Heart right ventricle (tissue), 16 donors: ENCODE measurements at regions not wholly inside any gene's neighbourhood (a gene's known extent, or its start where the extent isn't known, plus 50 kb on each side); places are given as distances from the start of the nearest gene placed in this dataset.

Experiments
- ATAC-seq, 8 donors: fragments of 200-7000 bp; cut with Tn5 transposase; one replicate each; pipeline ENCODE4 v1.9.1; 2020; ENCODE audit warnings: mild to moderate bottlenecking in 8 of 8, moderate library complexity in 8 of 8, moderate number of reproducible peaks in 1 of 8
- DNase-seq, 2 donors: peaks; one replicate each; pipeline ENCODE4 v3.0.0-alpha.2; 2020
- H3K27ac ChIP-seq, 10 donors: fragments of 200-600 bp; sonication (generic) in 2 of 10; one replicate each; pipeline versions ENCODE4 v1.5.0 to v1.8.0; 2020 to 2022; ENCODE audit warnings: mild to moderate bottlenecking in 3 of 10
- H3K27me3 ChIP-seq, 7 donors: fragments of 200-600 bp; one replicate each; pipeline ENCODE4 v1.8.0; 2021 to 2022; ENCODE audit warnings: mild to moderate bottlenecking in 2 of 7
- H3K36me3 ChIP-seq, 9 donors: fragments of 200-600 bp; sonication (generic) in 1 of 9; one replicate each; pipeline versions ENCODE4 v1.5.0 to v1.8.0; 2020 to 2022; ENCODE audit warnings: mild to moderate bottlenecking in 2 of 9
- H3K4me1 ChIP-seq, 9 donors: fragments of 200-600 bp; sonication (generic) in 1 of 9; one replicate each; pipeline versions ENCODE4 v1.5.0 to v1.8.0; 2020 to 2022; ENCODE audit warnings: mild to moderate bottlenecking in 4 of 9
- H3K4me3 ChIP-seq, 10 donors: fragments of 200-600 bp; sonication (generic) in 2 of 10; one replicate each; pipeline versions ENCODE4 v1.5.0 to v1.8.0; 2020 to 2022; ENCODE audit warnings: mild to moderate bottlenecking in 7 of 10, moderate library complexity in 2 of 10
- H3K9me3 ChIP-seq, 11 donors: fragments of 200-600 bp in 10 of 11; sonication (generic) in 2 of 11; one replicate each; pipeline versions ENCODE4 v1.5.0 to v1.8.0; 2013 to 2022; ENCODE audit warnings: mild to moderate bottlenecking in 2 of 11, control low read depth in 1 of 11, moderate library complexity in 1 of 11
- WGBS, 2 donors: extraction: QIAGEN DNeasy Blood & Tissue Kit; methylation state at CpG; one replicate each; pipeline ENCODE4 v1.1.7; 2013; ENCODE audit warnings: inconsistent platforms in 1 of 2; 5-methylcytosine and 5-hydroxymethylcytosine counted together
- intact Hi-C, 10 donors: fragments of 100-400 bp; cut with DNase I; formaldehyde crosslinking; loops; one replicate each; pipeline versions ENCODE4 v1.11.1 to v1.14.2; 2022
- TF ChIP-seq, protein P1 (sequence below), 9 donors: fragments of 200-600 bp; sonication (generic) in 2 of 9; IDR thresholded peaks; one replicate each; pipeline versions ENCODE4 v1.5.0 to v1.8.0; 2021 to 2022; ENCODE audit warnings: antibody characterized with exemption in 9 of 9, mild to moderate bottlenecking in 5 of 9, moderate library complexity in 1 of 9
- donor health status: Arrhythmogenic right ventricular cardiomyopathy.
- donor health status: ischemic (EF 13 %, LVEDD 7.1; RV severe dilation, severe dysfunction).
- donor health status: healthy with polysubstance abuse.
- donor health status: DM: no; HTN: yes; CAD: no.
- donor health status: DM: no; HTN: no; CAD: no.
- donor health status: ischemic (EF 25% LVEDD 6.9; RV normal size, moderate dysfunction).
- donor health status: ischemic (EF 25% LVEDD 5.7; RV mildly dilated, moderate dysfunction).
- donor health status: healthy.
- donor health status: DM: yes; HTN: yes; CAD: no.
- donor health status: Ischemic cardiomyopathy.
- donor health status: ischemic (EF 35%, LVEDD 5.7; RV mildly dilated, moderate dysfunction).
- donor health status: nonischemic (EF 11% LVEDD 7.7; RV severe dilation, severe dysfunction).
- donor health status: DM: yes; HTN: yes; CAD: no.
- donor health status: PGD.
- donor health status: ischemic (EF 29% LVEDD 5.4; RV normal size, mild dysfunction).
- donor health status: nonischemic (EF 23%, LVEDD 6.1; RV moderate dilation, normal function).

DNA sequence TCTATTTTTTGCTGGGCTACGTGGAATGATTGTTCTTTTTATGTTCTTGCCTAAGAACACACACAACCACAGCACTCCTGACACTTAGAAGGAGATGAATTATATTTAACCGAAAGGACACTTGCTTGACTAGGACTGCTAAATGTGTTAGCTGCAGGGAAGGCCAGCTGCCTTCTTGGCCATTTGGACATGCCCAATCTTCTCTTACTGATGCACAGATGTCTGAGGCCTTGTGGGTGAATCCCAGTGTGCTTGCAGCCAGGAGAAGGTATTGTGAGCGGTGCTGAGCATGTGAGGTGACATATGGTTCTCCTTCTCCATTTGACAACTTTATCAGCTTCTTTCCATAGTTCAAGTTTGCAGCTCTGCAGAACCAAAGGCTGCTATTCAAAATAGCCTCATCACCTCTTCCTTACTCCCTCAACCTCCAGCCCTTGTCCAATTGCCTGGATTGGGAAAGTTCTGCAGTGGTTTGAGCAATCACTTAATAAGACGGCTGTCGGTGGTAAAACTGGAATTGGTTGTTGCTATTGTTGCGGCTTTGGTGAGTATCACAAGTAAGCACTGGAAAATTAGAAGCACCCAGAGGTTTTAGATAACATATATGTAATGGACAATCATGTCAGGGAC lies 1113.3 kb downstream of the TSN start:
- no peaks in the 10 kb centered on the region for H3K36me3 ChIP-seq
- intact Hi-C loops = no loop called here
- H3K27me3 ChIP-seq = no peaks in the 10 kb centered on the region
- DNase-seq (no peak), ATAC-seq (no peak)
- no peaks in the 10 kb centered on the region for H3K4me1 ChIP-seq
- 72 to 74% methylated on average over 6 of the region's 6 CpGs for whole genome bisulfite sequencing, 2 donors
- H3K9me3 ChIP-seq = peaks cover 0 to 5% (median 0%) of the 10 kb centered on the region in 11 donors
- TF ChIP-seq, protein P1, sequence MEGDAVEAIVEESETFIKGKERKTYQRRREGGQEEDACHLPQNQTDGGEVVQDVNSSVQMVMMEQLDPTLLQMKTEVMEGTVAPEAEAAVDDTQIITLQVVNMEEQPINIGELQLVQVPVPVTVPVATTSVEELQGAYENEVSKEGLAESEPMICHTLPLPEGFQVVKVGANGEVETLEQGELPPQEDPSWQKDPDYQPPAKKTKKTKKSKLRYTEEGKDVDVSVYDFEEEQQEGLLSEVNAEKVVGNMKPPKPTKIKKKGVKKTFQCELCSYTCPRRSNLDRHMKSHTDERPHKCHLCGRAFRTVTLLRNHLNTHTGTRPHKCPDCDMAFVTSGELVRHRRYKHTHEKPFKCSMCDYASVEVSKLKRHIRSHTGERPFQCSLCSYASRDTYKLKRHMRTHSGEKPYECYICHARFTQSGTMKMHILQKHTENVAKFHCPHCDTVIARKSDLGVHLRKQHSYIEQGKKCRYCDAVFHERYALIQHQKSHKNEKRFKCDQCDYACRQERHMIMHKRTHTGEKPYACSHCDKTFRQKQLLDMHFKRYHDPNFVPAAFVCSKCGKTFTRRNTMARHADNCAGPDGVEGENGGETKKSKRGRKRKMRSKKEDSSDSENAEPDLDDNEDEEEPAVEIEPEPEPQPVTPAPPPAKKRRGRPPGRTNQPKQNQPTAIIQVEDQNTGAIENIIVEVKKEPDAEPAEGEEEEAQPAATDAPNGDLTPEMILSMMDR (IDR thresholded peaks at IDR 0.05) = no peak
- H3K27ac ChIP-seq = no peak overlapping the region
- H3K4me3 ChIP-seq = no peak overlapping the region

DNA sequence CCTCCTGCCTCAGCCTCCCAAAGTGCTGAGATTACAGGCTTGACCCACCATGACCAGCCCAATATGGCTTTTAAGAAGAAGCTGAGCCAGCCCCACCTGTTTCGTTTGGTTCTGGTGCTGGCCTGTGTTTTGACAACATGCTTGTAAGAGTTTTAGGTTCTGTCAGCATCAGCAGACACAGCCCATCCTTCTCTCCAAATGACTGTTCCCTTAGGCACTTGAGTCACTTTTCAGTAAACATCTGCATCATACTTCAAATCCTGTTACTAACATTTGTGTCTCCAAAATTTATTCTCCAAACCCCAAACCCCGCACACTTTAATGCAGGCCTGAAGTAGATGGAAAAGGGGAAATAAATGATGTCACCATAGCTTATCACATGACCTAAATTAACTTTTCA lies 1118.5 kb downstream of the TSN start:
- TF ChIP-seq, protein P1 (IDR thresholded peaks at IDR 0.05) = no peak
- 78 to 84% methylated on average over 2 of the region's 2 CpGs for WGBS, 2 donors
- no peaks in the 10 kb centered on the region for H3K36me3 ChIP-seq
- H3K4me1 ChIP-seq = no peaks in the 10 kb centered on the region
- peaks cover 0 to 4% (median 0%) of the 10 kb centered on the region in 11 donors for H3K9me3 ChIP-seq
- intact Hi-C loops = no loop called here
- ATAC-seq (no peak), DNase-seq (no peak)
- H3K27ac ChIP-seq = no peak overlapping the region
- no peaks in the 10 kb centered on the region for H3K27me3 ChIP-seq
- H3K4me3 ChIP-seq = no peak overlapping the region

DNA sequence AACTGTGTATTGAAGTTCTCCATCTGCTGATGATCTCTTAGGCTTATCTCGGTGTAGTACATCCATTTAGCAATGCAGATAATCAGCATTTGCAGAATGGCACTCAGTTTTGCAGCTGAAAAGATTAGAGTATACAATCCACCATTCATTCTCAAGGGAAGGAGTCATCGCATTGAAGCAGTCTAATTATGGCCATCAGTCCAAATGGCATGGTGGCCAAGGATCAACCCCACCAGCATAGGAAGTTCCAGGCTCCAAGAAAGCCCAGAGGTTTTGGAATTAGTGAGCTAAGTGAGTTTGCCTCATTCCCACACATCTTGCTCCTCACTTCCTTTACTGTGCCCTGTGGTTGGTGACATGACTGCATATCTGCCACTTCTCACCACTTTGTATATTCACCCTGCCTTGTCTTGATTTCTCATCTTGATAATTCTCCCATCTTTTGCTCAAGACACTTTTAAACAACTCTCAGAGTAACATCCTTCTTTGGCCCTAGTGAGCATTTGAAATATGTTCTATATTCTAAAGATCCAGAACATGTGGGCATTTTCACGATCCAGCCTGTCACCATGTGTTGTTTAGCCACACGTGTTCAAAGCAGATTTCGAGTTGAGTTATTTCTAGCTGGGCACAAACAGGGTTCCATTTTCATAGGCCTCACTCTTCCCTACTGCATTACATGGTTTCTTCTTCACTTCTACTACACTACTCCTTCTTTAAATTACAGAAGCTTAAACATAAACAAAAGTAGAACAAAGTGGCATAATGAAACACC lies 1119.8 kb downstream of the TSN start:
- intact Hi-C loops = no loop called here
- Histone ChIP-seq H3K27ac (no peak overlapping the region), H3K27me3 (no peaks in the 10 kb centered on the region), H3K4me3 (no peak overlapping the region), H3K9me3 (peaks cover 0 to 4% (median 0%) of the 10 kb centered on the region in 11 donors), H3K36me3 (no peaks in the 10 kb centered on the region), H3K4me1 (no peaks in the 10 kb centered on the region)
- WGBS, 2 donors = 77 to 78% methylated on average over 5 of the region's 5 CpGs
- ATAC-seq (no peak), DNase-seq (no peak)
- TF ChIP-seq, protein P1 (IDR thresholded peaks at IDR 0.05) = no peak

DNA sequence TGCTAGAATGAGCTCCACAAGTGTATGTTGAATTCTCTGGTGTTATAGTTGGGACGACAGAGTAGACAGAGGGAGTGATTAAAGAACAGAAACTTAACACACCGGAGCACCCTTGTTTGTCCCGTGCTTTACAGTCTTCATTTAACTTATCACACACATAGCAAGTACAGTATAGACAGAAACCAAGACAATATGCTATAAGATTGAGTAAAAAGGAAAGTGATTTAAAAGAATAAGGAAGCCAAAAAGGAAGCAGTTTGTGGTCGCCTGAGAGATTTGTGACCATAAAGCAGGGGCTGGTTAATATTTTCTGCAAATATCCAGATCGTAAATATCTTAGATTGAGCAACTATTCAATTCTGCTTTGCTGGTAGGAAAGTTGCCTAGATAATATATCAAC lies 1128.4 kb downstream of the TSN start:
- Histone ChIP-seq H3K4me1 (no peaks in the 10 kb centered on the region), H3K27ac (no peak overlapping the region), H3K9me3 (no peaks in the 10 kb centered on the region), H3K4me3 (no peak overlapping the region), H3K36me3 (no peaks in the 10 kb centered on the region), H3K27me3 (no peaks in the 10 kb centered on the region)
- ATAC-seq (no peak), DNase-seq (no peak)
- WGBS, 2 donors = 75 to 86% methylated on average over 5 of the region's 5 CpGs
- TF ChIP-seq, protein P1 (IDR thresholded peaks at IDR 0.05) = no peak
- intact Hi-C loops = no loop called here
